Stimulated activated CD8-positive, alpha-beta memory T cell treated with anti-CD3 and anti-CD28 coated beads, Interleukin-7, amount 100 ng/mL, for 1 hour (primary cell): ENCODE measurements at regions not wholly inside any gene's neighbourhood (a gene's known extent, or its start where the extent isn't known, plus 50 kb on each side); places are given as distances from the start of the nearest gene placed in this dataset.

Experiments used
- DNase-seq, 2 donors: peaks; one replicate each; pipeline ENCODE4 v3.0.0-alpha.2; 2020; ENCODE audit warnings: low read depth in 2 of 2

DNA sequence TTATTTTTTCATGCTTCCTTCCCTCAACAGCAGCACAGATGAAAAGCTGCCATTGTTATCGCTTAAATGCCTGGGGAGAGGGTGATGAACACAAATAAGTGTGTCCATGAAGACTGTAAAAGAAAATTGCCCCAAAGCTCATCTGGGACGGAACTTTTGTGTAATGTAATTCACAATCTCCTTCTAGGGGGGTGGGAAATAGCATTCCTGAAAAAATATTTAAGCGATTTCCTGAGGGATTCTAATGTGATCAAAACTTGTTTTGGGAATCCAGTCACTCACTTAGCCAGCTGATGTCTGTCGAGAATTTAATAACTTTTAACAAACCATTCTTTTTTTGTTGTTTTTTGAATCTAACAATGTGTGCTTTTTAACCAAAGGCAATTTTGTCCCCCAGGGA is 427.9 kb downstream of the PLCL1 start:
- DNase-seq, result no peak

DNA sequence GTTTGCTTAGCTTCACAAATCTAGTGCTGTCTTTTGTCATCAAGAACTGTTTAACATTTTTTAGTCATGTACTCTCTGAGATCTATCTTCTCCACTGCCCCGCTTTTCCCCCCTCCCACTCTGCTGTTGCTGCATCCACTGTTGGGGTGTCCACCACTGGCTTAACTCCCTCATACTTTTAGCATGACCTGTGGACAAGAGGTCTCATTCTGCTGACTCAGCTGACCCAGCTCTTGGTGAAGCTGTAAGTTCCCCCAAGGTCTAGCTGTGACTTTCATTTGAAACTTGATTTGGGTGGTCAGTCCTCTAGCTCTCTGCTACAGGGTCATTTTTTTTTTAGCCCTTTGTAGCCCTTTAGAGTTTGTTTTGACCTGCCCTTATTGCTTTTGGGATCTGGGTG is 427.2 kb downstream of the PLCL1 start:
- DNase-seq, result no peak

DNA sequence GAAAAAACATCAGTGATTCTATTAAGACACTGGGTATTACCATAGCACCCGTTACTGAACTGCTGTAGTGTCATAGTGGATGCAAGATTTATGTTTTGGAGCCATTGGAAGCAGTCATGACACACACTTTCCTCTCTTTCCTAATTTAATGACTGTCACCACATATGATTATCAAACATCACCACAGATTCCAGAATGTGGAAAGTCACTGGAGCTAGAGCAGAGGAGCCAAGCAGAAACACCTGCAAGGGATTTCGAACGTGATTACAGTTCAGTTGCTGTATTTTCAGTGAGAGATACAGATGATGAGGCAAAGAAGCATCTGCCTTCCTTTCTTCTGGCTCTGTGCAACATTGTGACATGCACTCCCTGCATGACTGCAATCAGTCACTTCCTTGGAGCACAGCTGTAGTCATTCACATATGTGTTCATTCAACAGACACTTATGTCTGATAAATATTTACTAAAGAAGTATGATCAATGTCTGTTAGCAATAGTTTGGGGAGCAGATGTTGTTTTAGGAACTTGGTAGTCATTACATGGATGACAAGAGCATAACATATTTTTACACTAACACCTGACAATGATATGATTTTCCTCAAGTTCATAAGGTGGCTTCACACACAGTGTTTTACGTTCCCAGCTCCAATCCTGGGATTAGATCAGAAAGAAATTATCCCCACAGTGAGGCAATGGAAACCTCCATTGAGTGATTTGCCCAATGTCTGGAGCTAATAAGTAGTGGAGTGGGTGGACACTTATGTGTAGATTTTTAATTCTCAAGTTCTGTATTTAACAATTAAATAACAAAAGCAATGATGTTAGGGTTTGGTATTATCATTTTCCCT is 416.6 kb downstream of the PLCL1 start:
- no peak for DNase-seq

DNA sequence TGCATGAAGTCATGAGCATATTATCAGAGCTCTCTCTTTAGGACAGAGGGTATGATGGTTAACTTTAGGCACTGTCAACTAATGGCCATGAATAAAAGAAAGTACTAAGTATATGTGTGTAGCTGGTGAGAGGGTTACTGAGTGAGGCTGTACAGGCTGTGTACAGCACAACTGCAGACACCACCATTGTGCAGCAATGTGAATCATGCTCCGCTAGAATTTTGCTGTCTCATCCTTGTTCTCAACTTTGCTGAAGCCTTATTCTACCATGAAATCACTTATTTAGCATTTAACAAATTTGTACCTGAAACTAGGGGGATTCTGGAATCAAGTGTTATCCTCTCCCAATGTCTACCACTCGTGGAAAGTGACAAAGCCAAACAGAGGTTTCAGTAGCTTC is 414.9 kb downstream of the PLCL1 start:
- no peak for DNase-seq

DNA sequence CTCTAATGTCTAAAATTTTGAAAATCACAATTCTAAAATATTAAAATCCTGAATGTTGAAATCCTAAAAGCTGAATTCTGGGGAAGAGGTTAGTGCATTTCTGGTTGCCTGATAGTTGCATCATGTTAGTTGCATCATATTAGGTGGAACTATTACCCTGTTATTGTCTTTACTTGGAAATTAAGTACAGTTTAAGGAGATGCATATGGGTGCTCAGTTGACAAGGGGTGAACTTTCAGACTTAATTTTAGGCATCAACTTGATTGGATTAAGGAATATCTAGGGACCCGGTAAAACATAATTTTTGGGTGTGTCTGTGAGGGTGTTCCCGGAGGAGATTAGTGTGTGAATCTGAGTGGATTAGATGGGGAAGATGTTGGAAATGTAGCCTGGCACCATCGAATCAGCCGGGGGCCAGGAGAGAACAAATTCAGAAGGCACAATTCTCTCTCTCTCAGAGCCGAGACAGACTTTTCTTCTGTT is 409.8 kb downstream of the PLCL1 start:
- no peak for DNase-seq

DNA sequence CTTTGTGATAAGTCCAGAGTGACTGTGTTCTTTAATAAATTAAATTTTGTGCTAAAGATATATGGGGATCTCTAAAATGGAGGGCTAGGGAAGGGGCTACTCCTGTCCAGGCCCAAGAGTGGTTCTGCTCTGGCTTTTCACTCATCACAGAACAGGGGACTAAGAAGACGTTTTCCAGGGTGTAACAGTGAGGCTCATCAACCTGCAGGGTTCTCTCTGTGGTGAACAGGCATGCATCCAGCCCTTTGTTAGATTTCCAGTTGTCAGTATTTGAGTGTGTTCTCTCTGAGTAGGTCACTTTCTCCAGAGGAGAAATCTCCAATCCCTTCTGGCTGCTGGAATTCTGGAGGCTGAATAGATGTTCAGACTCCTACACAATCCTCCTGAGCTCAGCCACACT is 408.9 kb downstream of the PLCL1 start:
- DNase-seq, result no peak

DNA sequence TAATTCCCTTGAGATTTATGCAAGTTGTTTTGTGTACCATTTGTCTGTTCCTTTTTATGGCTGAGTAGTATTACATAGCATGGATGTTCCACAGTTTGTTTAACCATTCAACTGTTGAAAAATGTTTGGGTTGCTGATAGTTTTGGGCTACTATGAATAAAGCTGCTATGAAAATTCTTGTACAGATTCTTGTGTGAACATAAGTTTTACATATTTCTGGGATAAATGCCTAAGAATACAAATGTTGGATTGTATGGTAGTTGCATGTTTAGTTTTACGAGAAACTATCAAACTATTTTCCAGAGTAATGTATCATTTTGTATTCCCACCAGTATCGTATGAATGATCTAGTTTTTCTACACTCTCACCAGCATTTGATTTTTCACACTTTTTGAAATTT is 407.3 kb downstream of the PLCL1 start:
- no peak for DNase-seq

DNA sequence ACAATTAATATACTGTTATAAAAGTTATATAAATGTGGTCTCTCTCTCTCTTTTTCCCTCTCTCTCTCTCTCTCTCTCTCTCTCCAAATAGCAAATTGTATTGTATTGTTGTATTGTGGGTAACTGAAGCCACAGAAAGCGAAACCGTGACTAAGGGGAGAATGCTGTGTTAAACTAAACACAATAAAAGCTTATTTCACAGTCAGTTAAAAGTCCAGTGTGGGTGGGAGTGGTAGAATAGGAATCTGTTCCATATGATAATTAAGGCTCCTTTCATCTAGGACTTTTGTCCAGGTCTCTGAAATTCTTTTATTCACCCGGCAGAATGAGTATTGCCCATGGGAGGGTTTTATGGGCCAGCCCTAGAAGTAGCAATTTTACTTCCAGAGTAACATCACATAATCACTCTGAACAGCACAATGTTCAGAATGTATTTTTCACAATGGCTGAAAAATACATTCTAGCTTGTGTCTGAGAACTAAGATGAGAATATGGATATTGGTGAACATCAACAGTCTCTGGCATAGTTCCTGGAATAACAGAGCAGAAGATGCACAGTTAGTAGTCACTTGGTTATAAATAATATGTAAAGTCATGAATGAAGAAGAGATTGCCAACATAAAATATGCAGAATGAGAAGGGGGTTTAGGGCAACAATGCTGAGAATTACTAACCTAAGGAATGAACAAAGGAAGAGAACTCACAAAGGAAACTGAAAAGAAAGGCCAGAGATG is 399.1 kb downstream of the PLCL1 start:
- DNase-seq, result no peak
